ENCODE measurements at regions not wholly inside any gene's neighbourhood (a gene's known extent, or its start where the extent isn't known, plus 50 kb on each side); places are given as distances from the start of the nearest gene placed in this dataset.

GRCh38 chr16:74070237-74070636, 226.4 kb upstream of the PSMD7 start:
- no peak for TF ChIP-seq CEBPB (IDR thresholded peaks at IDR 0.05; ENCODE audit: low read depth, low read length)
- TF ChIP-seq MXI1 (IDR thresholded peaks at IDR 0.05; ENCODE audit: borderline replicate concordance, low read depth, low read length), result no peak
- TF ChIP-seq, protein P1, sequence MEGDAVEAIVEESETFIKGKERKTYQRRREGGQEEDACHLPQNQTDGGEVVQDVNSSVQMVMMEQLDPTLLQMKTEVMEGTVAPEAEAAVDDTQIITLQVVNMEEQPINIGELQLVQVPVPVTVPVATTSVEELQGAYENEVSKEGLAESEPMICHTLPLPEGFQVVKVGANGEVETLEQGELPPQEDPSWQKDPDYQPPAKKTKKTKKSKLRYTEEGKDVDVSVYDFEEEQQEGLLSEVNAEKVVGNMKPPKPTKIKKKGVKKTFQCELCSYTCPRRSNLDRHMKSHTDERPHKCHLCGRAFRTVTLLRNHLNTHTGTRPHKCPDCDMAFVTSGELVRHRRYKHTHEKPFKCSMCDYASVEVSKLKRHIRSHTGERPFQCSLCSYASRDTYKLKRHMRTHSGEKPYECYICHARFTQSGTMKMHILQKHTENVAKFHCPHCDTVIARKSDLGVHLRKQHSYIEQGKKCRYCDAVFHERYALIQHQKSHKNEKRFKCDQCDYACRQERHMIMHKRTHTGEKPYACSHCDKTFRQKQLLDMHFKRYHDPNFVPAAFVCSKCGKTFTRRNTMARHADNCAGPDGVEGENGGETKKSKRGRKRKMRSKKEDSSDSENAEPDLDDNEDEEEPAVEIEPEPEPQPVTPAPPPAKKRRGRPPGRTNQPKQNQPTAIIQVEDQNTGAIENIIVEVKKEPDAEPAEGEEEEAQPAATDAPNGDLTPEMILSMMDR (conservative IDR thresholded peaks at IDR 0.05; ENCODE audit: low read depth, low read length), result no peak
- no peak for TF ChIP-seq NFE2L2 (IDR thresholded peaks at IDR 0.05; ENCODE audit: low read depth, low read length)
- no peak for TF ChIP-seq POLR2A (IDR thresholded peaks at IDR 0.05; ENCODE audit: low read depth, low read length)
- TF ChIP-seq RFX5 (IDR thresholded peaks at IDR 0.05; ENCODE audit: low read depth, low read length), result no peak
- TF ChIP-seq BHLHE40 (IDR thresholded peaks at IDR 0.05; ENCODE audit: low read depth, low read length), result no peak
- TF ChIP-seq ELK1 (IDR thresholded peaks at IDR 0.05; ENCODE audit: borderline replicate concordance, low read depth, low read length), result no peak
- no peak for TF ChIP-seq MAFK (IDR thresholded peaks at IDR 0.05; ENCODE audit: low read depth, low read length)
- TF ChIP-seq RCOR1 (IDR thresholded peaks at IDR 0.05; ENCODE audit: insufficient replicate concordance, low read length), result no peak
- TF ChIP-seq RAD21 (IDR thresholded peaks at IDR 0.05; ENCODE audit: low read length), result no peak
- TF ChIP-seq SMC3 (IDR thresholded peaks at IDR 0.05; ENCODE audit: low read depth, low read length), result no peak
